ENCODE measurements at regions not wholly inside any gene's neighbourhood (a gene's known extent, or its start where the extent isn't known, plus 50 kb on each side); places are given as distances from the start of the nearest gene placed in this dataset.
"Not testable (repeated sequence)": the region's sequence is repeated elsewhere in the genome, so short reads cannot be mapped to it uniquely, and the experiment has no call there.

- DNase-seq (ENCODE audit: low read depth, low spot score), result no peak
Measured at GRCh38 chr11:15300341-15300740, 185.6 kb downstream of the INSC start.

GRCh38 chr11:15307619-15308024, 192.9 kb downstream of the INSC start:
- no peak for DNase-seq (ENCODE audit: low read depth, low spot score)

GRCh38 chr11:15308840-15309239, 194.1 kb downstream of the INSC start:
- no peak for DNase-seq (ENCODE audit: low read depth, low spot score)

- DNase-seq (ENCODE audit: low read depth, low spot score), result no peak
Measured at GRCh38 chr11:15309296-15309695, 194.6 kb downstream of the INSC start.

- no peak for DNase-seq (ENCODE audit: low read depth, low spot score)
Measured at GRCh38 chr11:15313862-15314261, 199.1 kb downstream of the INSC start.

- no peak for DNase-seq (ENCODE audit: low read depth, low spot score)
Measured at GRCh38 chr11:15318814-15319213, 204.1 kb downstream of the INSC start.

GRCh38 chr11:15326520-15326919, 211.8 kb downstream of the INSC start:
- no peak for DNase-seq (ENCODE audit: low read depth, low spot score)

GRCh38 chr11:15327786-15328231, 213.1 kb downstream of the INSC start:
- no peak for DNase-seq (ENCODE audit: low read depth, low spot score)

GRCh38 chr11:15333407-15333806, 218.7 kb downstream of the INSC start:
- no peak for DNase-seq (ENCODE audit: low read depth, low spot score)

GRCh38 chr11:15334766-15335165, 220.0 kb downstream of the INSC start:
- DNase-seq (ENCODE audit: low read depth, low spot score), result no peak

- no peak for DNase-seq (ENCODE audit: low read depth, low spot score)
Measured at GRCh38 chr11:15336021-15336420, 221.3 kb downstream of the INSC start.

- no peak for DNase-seq (ENCODE audit: low read depth, low spot score)
Measured at GRCh38 chr11:15339302-15339701, 224.6 kb downstream of the INSC start.

- no peak for DNase-seq (ENCODE audit: low read depth, low spot score)
Measured at GRCh38 chr11:15341587-15341986, 226.9 kb downstream of the INSC start.

GRCh38 chr11:15342163-15342562, 227.4 kb downstream of the INSC start:
- DNase-seq (ENCODE audit: low read depth, low spot score), result no peak

GRCh38 chr11:15346907-15347306, 232.2 kb downstream of the INSC start:
- no peak for DNase-seq (ENCODE audit: low read depth, low spot score)

- no peak for DNase-seq (ENCODE audit: low read depth, low spot score)
Measured at GRCh38 chr11:15347969-15348734, 233.4 kb downstream of the INSC start.

- DNase-seq (ENCODE audit: low read depth, low spot score), result no peak
Measured at GRCh38 chr11:15349413-15349812, 234.7 kb downstream of the INSC start.

- no peak for DNase-seq (ENCODE audit: low read depth, low spot score)
Measured at GRCh38 chr11:15361316-15361715, 246.6 kb downstream of the INSC start.

- DNase-seq (ENCODE audit: low read depth, low spot score), result not testable (repeated sequence)
Measured at GRCh38 chr11:15365286-15365685, 250.6 kb downstream of the INSC start.

- DNase-seq (ENCODE audit: low read depth, low spot score), result no peak
Measured at GRCh38 chr11:15367695-15368094, 253.0 kb downstream of the INSC start.

- DNase-seq (ENCODE audit: low read depth, low spot score), result no peak
Measured at GRCh38 chr11:15370495-15371147, 255.9 kb downstream of the INSC start.

- DNase-seq (ENCODE audit: low read depth, low spot score), result no peak
Measured at GRCh38 chr11:15371533-15371932, 256.8 kb downstream of the INSC start.

- no peak for DNase-seq (ENCODE audit: low read depth, low spot score)
Measured at GRCh38 chr11:15374418-15374817, 259.7 kb downstream of the INSC start.
